Endodermal cell (in vitro differentiated cells): ENCODE measurements at regions not wholly inside any gene's neighbourhood (a gene's known extent, or its start where the extent isn't known, plus 50 kb on each side); places are given as distances from the start of the nearest gene placed in this dataset.

Experiments
- DNase-seq: peaks from one replicate; pipeline ENCODE4 v3.0.0-alpha.2; 2017
- H3K27ac ChIP-seq: 2 replicates; pipeline ENCODE4 v1.5.1; 2013; ENCODE audit warnings: mild to moderate bottlenecking, low read depth, low read length, moderate library complexity
- H3K27me3 ChIP-seq: 2 replicates; pipeline ENCODE4 v1.6.1; 2013; ENCODE audit warnings: mild to moderate bottlenecking, low read length, moderate library complexity; ENCODE audit not compliant: insufficient read depth, control insufficient read depth, poor library complexity, severe bottlenecking
- H3K36me3 ChIP-seq: 2 replicates; pipeline ENCODE4 v1.7.0; 2013; ENCODE audit warnings: mild to moderate bottlenecking, low read length, moderate library complexity; ENCODE audit not compliant: control insufficient read depth, insufficient read depth
- H3K4me1 ChIP-seq: one replicate; pipeline ENCODE4 v1.7.0; 2013; ENCODE audit warnings: low read length; ENCODE audit not compliant: control insufficient read depth, insufficient read depth
- H3K4me3 ChIP-seq: 2 replicates; pipeline ENCODE4 v1.5.1; 2013; ENCODE audit warnings: mild to moderate bottlenecking, low read length, moderate library complexity
- H3K9ac ChIP-seq: 2 replicates; pipeline ENCODE4 v1.6.1; 2013; ENCODE audit warnings: mild to moderate bottlenecking, low read length, moderate library complexity; ENCODE audit not compliant: poor library complexity, severe bottlenecking; ENCODE audit errors: extremely low read depth
- H3K9me3 ChIP-seq: 2 replicates; pipeline ENCODE4 v1.6.1; 2013; ENCODE audit warnings: mild to moderate bottlenecking, low read length, moderate library complexity; ENCODE audit not compliant: control insufficient read depth
- H3K27ac Mint-ChIP-seq: 2 replicates; pipeline ENCODE4 v1.8.0; 2020; ENCODE audit warnings: mixed read lengths
- H3K27me3 Mint-ChIP-seq: 2 replicates; pipeline ENCODE4 v1.8.0; 2021; ENCODE audit warnings: mild to moderate bottlenecking, mixed read lengths; ENCODE audit not compliant: insufficient read depth
- H3K36me3 Mint-ChIP-seq: 2 replicates; pipeline ENCODE4 v1.8.0; 2020; ENCODE audit warnings: low read depth, mixed read lengths
- H3K4me1 Mint-ChIP-seq: 2 replicates; pipeline ENCODE4 v1.8.0; 2020; ENCODE audit warnings: mixed read lengths
- H3K4me3 Mint-ChIP-seq: 2 replicates; pipeline ENCODE4 v1.8.0; 2020; ENCODE audit warnings: mild to moderate bottlenecking, moderate library complexity, mixed read lengths
- H3K9me3 Mint-ChIP-seq: 2 replicates; pipeline ENCODE4 v1.8.0; 2020; ENCODE audit warnings: mild to moderate bottlenecking, mixed read lengths
- WGBS, 2 experiments: methylation state at CpG; one replicate each; pipeline versions ENCODE4 v1.1.5 to v1.1.7; 2013; ENCODE audit warnings: missing lambda C conversion rate in 2 of 2, mixed read lengths in 1 of 2; ENCODE audit not compliant: insufficient coverage in 1 of 2, insufficient read length in 1 of 2; 5-methylcytosine and 5-hydroxymethylcytosine counted together
- TF ChIP-seq, protein P1 (sequence below): fragments of 200-600 bp; sonication (generic); conservative IDR thresholded peaks from 2 replicates; pipeline ENCODE4 v1.5.0; 2021; ENCODE audit warnings: antibody characterized with exemption, mild to moderate bottlenecking

DNA sequence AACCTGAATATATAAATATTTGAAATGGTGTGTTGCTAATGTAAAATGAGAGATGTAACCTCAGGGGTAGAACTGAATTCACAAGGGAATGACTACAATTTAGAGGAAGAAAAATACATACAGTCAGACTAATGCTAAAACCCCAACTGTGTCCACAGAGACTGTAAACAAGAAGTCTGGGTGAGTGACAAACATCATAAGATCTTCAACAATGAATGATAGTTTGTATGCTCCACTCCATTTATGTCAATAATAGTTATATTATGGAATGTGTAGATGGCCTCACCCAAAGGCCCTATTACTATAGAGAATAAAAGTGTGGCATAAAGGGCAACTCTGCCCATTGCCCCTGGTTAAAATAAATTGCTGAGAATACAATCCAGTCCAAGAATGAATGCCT, 102.9 kb downstream of the CETN3 start:
- H3K4me1 ChIP-seq, result no peaks in the 10 kb centered on the region
- no peaks in the 10 kb centered on the region for H3K9me3 ChIP-seq
- peaks cover 3% of the 10 kb centered on the region for H3K27me3 ChIP-seq
- H3K36me3 ChIP-seq, result no peaks in the 10 kb centered on the region
- H3K27ac ChIP-seq, result no peak overlapping the region
- H3K9me3 Mint-ChIP-seq, result no peaks in the 10 kb centered on the region
- H3K36me3 Mint-ChIP-seq, result no peaks in the 10 kb centered on the region
- no peak overlapping the region for H3K27ac Mint-ChIP-seq
- peaks cover 5% of the 10 kb centered on the region for H3K4me1 Mint-ChIP-seq
- no peak for DNase-seq
- no peaks in the 10 kb centered on the region for H3K27me3 Mint-ChIP-seq
- TF ChIP-seq, protein P1, sequence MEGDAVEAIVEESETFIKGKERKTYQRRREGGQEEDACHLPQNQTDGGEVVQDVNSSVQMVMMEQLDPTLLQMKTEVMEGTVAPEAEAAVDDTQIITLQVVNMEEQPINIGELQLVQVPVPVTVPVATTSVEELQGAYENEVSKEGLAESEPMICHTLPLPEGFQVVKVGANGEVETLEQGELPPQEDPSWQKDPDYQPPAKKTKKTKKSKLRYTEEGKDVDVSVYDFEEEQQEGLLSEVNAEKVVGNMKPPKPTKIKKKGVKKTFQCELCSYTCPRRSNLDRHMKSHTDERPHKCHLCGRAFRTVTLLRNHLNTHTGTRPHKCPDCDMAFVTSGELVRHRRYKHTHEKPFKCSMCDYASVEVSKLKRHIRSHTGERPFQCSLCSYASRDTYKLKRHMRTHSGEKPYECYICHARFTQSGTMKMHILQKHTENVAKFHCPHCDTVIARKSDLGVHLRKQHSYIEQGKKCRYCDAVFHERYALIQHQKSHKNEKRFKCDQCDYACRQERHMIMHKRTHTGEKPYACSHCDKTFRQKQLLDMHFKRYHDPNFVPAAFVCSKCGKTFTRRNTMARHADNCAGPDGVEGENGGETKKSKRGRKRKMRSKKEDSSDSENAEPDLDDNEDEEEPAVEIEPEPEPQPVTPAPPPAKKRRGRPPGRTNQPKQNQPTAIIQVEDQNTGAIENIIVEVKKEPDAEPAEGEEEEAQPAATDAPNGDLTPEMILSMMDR, result no peak
- no peak overlapping the region for H3K9ac ChIP-seq
- H3K4me3 ChIP-seq, result no peak overlapping the region
- H3K4me3 Mint-ChIP-seq, result no peak overlapping the region

DNA sequence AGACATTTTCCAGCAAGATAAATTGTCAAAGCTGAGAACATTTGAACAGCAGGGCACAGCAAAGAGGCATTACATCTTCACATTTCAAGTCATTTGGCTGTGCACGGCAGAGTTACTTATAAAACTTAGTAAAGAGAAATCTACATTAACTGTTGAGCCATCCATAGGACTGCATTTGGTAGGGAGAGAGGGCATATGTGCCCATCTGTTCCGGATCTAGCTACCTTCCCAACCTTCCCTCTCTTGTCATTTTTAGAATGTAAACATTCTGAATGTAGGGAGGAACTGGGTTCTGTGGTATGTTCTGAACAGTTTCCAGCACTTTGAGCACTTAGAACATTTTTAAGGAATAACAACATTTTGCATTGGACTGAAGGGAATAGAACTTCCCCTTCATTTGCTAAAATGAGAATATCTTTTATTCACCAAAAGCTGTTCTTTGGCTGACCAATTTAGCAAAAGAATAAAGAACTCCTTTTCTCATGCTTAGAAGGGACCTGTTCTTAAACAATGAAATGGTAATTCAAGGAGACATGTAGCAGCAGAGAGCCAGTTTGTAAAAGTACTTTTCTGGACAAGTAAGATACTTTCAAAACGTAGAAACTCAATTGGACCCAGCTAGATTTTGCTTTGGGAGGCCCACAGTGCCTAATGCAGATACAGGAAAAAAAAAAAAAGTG, 104.4 kb downstream of the CETN3 start:
- no peaks in the 10 kb centered on the region for H3K9me3 ChIP-seq
- Mint-ChIP-seq H3K36me3 (no peaks in the 10 kb centered on the region), H3K4me1 (peaks cover 5% of the 10 kb centered on the region), H3K4me3 (no peak overlapping the region), H3K9me3 (no peaks in the 10 kb centered on the region), H3K27ac (no peak overlapping the region), H3K27me3 (peaks cover 2% of the 10 kb centered on the region)
- no peak overlapping the region for H3K27ac ChIP-seq
- no peaks in the 10 kb centered on the region for H3K4me1 ChIP-seq
- TF ChIP-seq, protein P1, result no peak
- no peak overlapping the region for H3K9ac ChIP-seq
- peaks cover 9% of the 10 kb centered on the region for H3K27me3 ChIP-seq
- 33 to 52% methylated on average over 1 to 3 of the region's 3 CpGs for WGBS, 2 experiments
- no peak for DNase-seq
- no peaks in the 10 kb centered on the region for H3K36me3 ChIP-seq
- H3K4me3 ChIP-seq, result no peak overlapping the region

DNA sequence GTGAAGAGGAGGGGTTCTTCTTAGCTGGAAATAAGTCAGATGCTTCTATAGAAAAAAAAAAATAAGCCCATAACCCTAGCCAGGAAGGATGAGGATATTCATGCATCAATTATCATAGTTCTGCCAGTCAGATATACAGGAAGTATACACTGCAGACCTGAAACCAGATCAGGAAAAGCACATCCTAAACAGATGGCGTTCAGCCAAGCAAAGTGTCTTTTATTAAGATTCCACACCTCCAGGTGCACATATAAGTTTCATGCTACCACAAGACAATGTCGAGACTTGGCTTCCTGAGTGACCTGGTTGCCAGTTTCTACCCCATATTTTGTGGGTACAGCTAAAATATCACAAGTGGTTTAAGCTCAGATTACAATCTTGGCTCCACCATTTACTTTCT, 108.3 kb downstream of the CETN3 start:
- H3K9me3 ChIP-seq, result no peaks in the 10 kb centered on the region
- Mint-ChIP-seq H3K4me3 (no peak overlapping the region), H3K27ac (no peak overlapping the region), H3K9me3 (no peaks in the 10 kb centered on the region), H3K4me1 (peaks cover 15% of the 10 kb centered on the region), H3K27me3 (peaks cover 23% of the 10 kb centered on the region), H3K36me3 (no peaks in the 10 kb centered on the region)
- H3K4me1 ChIP-seq, result peaks cover 5% of the 10 kb centered on the region
- TF ChIP-seq, protein P1, result no peak
- H3K36me3 ChIP-seq, result no peaks in the 10 kb centered on the region
- no peak overlapping the region for H3K27ac ChIP-seq
- H3K27me3 ChIP-seq, result peaks cover 34% of the 10 kb centered on the region
- no peak overlapping the region for H3K4me3 ChIP-seq
- H3K9ac ChIP-seq, result no peak overlapping the region
- WGBS, 2 experiments, result 88 to 100% methylated on average over 2 of the region's 2 CpGs
- DNase-seq, result no peak
